ENCODE measurements at regions not wholly inside any gene's neighbourhood (a gene's known extent, or its start where the extent isn't known, plus 50 kb on each side); places are given as distances from the start of the nearest gene placed in this dataset.

GRCh38 chr1:91605566-91605965 lies 104.9 kb downstream of the CDC7 start:
- TF ChIP-seq CTCF (IDR thresholded peaks at IDR 0.05) (no peak), EZH2 (IDR thresholded peaks at IDR 0.05; ENCODE audit: borderline replicate concordance, insufficient read depth, low read depth, low read length, poor library complexity, severe bottlenecking) (no peak)
